GM19397 (cell line): ENCODE measurements at regions not wholly inside any gene's neighbourhood (a gene's known extent, or its start where the extent isn't known, plus 50 kb on each side); places are given as distances from the start of the nearest gene placed in this dataset.
"Not testable (repeated sequence)": the region's sequence is repeated elsewhere in the genome, so short reads cannot be mapped to it uniquely, and the experiment has no call there.

Source experiments
- ATAC-seq: cut with Tn5 transposase; IDR thresholded peaks from one replicate; pipeline ENCODE4 v1.9.1; 2021; ENCODE audit warnings: mild to moderate bottlenecking, moderate library complexity; ENCODE audit not compliant: unreplicated experiment

DNA sequence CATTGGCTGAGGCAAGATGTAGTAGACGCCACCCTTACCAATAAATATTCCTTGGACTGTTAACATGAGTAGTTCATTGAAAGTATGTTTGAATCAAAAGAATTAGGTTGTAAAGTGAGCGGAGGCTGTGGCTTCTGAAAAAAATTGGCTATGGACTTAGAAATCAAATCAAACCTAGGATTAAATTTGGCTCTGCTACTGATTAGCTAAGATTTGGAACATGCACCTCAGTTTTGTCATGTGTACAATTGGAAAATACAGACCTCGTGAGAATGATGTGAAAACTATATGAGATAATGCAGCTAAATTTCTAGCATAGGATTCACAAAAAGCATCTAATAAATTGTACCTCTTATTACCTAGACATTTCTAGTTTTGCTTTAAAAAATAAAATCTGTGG is 85.3 kb upstream of the USP25 start:
- no peak for ATAC-seq

DNA sequence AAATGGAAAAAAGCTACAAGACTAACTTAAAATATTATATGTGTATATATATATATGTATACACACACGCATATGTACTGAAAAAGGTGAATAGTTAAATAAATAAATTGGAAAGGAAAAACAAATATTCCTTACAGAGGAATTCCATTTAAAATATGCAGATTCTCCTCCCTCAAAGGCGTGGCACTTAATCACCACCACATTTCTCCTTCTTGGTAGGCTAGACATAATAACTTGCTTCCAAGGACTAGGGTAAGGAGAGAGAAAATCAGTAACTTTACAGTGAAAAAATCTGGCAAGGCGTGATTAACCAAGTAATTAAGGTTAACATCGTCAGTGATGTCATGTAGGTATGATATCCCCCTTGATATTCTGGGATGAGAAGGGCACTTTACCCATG is 84.0 kb upstream of the USP25 start:
- ATAC-seq, result no peak

GRCh38 chr21:15650735-15651134 is 79.0 kb upstream of the USP25 start:
- ATAC-seq, result no peak

DNA sequence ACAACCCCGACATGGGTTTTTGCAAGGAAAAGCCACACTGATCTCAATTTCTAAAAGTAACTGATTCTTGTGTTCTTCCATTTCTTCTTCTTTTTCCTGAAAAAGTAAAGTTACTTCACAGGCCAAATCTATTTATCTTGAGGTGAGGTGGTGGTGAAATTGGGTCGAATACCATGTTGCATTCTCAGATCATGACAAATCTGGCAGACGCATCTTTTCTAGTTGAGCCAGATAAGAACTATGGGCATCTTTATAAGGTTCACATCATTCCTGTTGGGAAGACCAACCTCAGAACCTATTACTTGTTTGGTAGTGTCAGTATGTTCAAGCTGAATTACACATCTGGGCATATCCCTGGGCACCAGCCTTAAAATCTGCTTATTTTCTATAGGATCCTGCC is 78.6 kb upstream of the USP25 start:
- no peak for ATAC-seq

GRCh38 chr21:15653710-15654109 is 76.1 kb upstream of the USP25 start:
- ATAC-seq, result no peak

- no peak for ATAC-seq
Measured at GRCh38 chr21:15654171-15654570, 75.6 kb upstream of the USP25 start.

- ATAC-seq, result no peak
Measured at GRCh38 chr21:15659753-15660422, 69.9 kb upstream of the USP25 start.

GRCh38 chr21:15660423-15660804 is 69.4 kb upstream of the USP25 start:
- ATAC-seq, result no peak

DNA sequence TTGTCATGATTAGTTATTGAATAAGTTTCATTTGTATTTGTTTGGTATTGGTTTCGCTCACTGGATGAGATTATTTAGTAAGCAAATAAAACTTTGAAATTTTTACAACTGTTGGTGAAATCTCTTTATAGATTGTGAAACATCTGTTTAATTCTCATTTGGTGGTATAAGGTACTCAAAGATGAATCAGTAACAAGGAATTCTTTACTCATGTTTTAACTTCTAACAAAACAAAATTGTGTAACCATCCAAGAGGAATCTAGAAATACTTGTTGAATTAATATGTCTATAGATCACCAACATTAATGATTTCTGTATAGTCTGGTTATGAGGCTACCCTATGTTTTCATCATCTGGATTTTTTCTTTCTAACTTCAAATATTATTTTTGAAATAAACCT is 62.8 kb upstream of the USP25 start:
- ATAC-seq, result no peak

- ATAC-seq, result no peak
Measured at GRCh38 chr21:15667819-15668218, 62.0 kb upstream of the USP25 start.

DNA sequence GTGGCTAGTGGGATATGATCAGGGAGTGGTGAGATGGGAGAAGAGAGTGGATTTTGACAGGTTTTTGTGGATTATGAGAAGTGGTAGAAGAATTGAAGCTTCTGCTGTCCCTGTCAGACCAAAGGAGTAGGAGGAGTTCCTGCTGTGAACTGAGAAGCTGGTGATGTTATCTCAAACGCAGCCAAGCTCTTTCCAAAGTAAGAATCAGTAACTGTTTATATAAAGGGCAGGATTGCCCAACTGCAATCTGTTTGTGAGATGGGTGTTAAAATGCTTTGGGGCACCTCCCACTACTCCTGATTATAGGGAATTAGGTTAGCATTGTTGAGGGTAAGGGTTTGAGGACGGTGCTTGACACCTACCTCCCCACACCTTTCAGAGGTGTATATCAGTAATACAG is 60.5 kb upstream of the USP25 start:
- ATAC-seq, result no peak

DNA sequence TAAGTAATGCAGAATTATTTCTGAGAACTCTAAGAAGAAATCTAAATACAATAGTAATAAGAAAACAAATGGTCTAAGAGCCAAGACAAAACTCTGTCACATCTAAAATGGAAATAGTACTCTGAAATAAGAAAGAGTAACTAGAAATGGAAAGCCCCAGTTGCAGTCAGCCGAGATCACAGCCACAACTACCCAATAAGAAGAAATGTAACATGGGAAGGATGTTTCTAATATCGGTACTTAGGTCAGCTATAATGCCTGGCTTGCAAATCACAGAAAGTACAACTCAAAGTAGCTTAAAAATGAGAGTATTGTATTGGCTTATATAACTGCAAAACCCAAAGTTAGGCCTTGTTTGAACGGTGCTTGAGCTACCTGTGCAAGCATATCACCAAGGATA is 58.6 kb upstream of the USP25 start:
- no peak for ATAC-seq

- ATAC-seq, result not testable (repeated sequence)
Measured at GRCh38 chr21:15672578-15672977, 57.2 kb upstream of the USP25 start.

GRCh38 chr21:15676935-15677334 is 52.8 kb upstream of the USP25 start:
- ATAC-seq, result no peak

DNA sequence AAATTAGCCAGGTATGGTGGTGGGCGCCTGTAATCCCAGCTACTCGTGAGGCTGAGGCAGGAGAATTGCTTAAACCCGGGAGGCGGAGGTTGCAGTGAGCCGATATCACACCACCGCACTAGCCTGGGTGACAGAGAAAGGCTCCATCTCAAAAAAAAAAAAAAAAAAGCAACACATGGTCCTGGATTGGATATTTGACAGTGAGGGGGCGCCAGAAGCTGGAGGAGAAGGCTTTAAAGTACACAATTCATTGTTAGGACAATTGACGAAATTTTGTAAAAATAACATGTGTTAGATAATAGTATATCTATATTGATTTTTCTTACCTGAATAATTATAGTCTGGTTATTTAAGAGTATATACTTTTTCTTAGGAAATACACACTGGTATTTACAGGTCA is 50.2 kb upstream of the USP25 start:
- ATAC-seq, result no peak
